Activated CD4-positive, alpha-beta memory T cell treated with anti-CD3 and anti-CD28 coated beads for 36 hours (primary cell): ENCODE measurements at regions not wholly inside any gene's neighbourhood (a gene's known extent, or its start where the extent isn't known, plus 50 kb on each side); places are given as distances from the start of the nearest gene placed in this dataset.

Experiments
- CTCF ChIA-PET: fragments of 350-600 bp; sonication (Branson Sonifier 250); formaldehyde crosslinking; loops from one replicate; lab custom pipeline; 2021; ENCODE audit warnings: antibody characterized with exemption, inconsistent platforms; lab: Charles Lee
- POLR2A ChIA-PET: fragments of 350-600 bp; sonication (Branson Sonifier 250); formaldehyde crosslinking; loops from one replicate; lab custom pipeline; 2021; ENCODE audit warnings: antibody characterized with exemption; lab: Charles Lee
- DNase-seq: peaks from one replicate; pipeline ENCODE4 v3.0.0-alpha.2; 2020
- H3K27ac Mint-ChIP-seq: one replicate; pipeline ENCODE4 v1.8.0; 2021; ENCODE audit warnings: mixed read lengths
- H3K27me3 Mint-ChIP-seq: one replicate; pipeline ENCODE4 v1.8.0; 2021; ENCODE audit warnings: mixed read lengths
- H3K36me3 Mint-ChIP-seq: one replicate; pipeline ENCODE4 v1.8.0; 2021; ENCODE audit warnings: mixed read lengths
- H3K4me1 Mint-ChIP-seq: one replicate; pipeline ENCODE4 v1.8.0; 2021; ENCODE audit warnings: low read depth, mixed read lengths
- H3K4me3 Mint-ChIP-seq: one replicate; pipeline ENCODE4 v1.8.0; 2021; ENCODE audit warnings: mild to moderate bottlenecking, mixed read lengths
- H3K9me3 Mint-ChIP-seq: one replicate; pipeline ENCODE4 v1.8.0; 2021; ENCODE audit warnings: mixed read lengths
- intact Hi-C: fragments of 100-400 bp; cut with micrococcal nuclease; formaldehyde crosslinking; loops from one replicate; pipeline ENCODE4 v1.15.1; 2023

- POLR2A ChIA-PET: no interaction called here
- CTCF ChIA-PET: no interaction called here
- no peaks in the 10 kb centered on the region for H3K36me3 Mint-ChIP-seq
- H3K27ac Mint-ChIP-seq: no peak overlapping the region
- DNase-seq: no peak
- no peaks in the 10 kb centered on the region for H3K27me3 Mint-ChIP-seq
- no peaks in the 10 kb centered on the region for H3K9me3 Mint-ChIP-seq
- H3K4me1 Mint-ChIP-seq: no peaks in the 10 kb centered on the region
- H3K4me3 Mint-ChIP-seq: no peak overlapping the region
- intact Hi-C loops: no loop called here
Measured at GRCh38 chr3:73683706-73684105, 59.0 kb upstream of the PDZRN3 start.

DNA sequence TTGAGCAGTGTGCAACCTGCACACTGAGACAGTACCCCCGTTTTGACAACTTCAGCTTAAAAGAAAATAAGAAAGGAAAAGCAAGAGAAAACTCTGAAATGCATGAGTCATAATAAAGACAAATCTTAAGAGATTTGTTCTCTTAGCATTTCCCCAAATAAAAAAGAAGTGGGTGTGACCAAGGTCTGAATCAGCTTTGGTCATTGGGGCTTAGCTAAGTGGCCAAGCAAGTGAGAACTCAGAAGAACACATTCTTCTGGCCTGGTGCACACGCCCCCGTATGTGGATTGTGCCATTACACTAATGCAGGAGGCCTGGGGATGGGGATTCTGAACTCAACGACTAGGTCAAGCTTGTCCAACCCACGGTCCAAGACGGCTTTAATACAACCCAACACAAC lies 56.9 kb upstream of the PDZRN3 start:
- Mint-ChIP-seq H3K27me3 (no peaks in the 10 kb centered on the region), H3K9me3 (no peaks in the 10 kb centered on the region), H3K27ac (no peak overlapping the region), H3K4me1 (no peaks in the 10 kb centered on the region), H3K36me3 (no peaks in the 10 kb centered on the region), H3K4me3 (no peak overlapping the region)
- intact Hi-C loops: no loop called here
- ChIA-PET CTCF (no interaction called here), POLR2A (no interaction called here)
- no peak for DNase-seq

DNA sequence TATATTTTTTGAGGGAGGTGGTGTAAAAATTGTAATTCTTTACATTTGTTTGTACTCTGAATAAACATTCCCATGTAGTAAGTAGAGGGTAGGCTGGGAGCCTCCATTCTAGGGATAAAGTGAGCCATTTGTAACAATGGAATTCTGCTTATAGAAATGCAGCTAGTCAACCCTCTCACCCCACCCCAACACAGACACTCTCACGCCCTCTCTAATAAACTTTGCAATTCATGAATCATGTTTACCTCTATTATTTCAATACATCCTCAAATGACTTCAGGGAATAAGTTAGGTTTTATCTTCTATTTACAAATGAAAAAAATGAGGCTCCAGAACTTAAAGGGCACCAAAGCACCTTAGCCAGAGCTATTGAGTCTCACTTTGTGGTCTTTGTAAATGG lies 56.5 kb upstream of the PDZRN3 start:
- Mint-ChIP-seq H3K27ac (no peak overlapping the region), H3K27me3 (no peaks in the 10 kb centered on the region), H3K9me3 (no peaks in the 10 kb centered on the region), H3K4me3 (no peak overlapping the region), H3K4me1 (no peaks in the 10 kb centered on the region), H3K36me3 (no peaks in the 10 kb centered on the region)
- DNase-seq: no peak
- ChIA-PET POLR2A (no interaction called here), CTCF (no interaction called here)
- intact Hi-C loops: no loop called here

DNA sequence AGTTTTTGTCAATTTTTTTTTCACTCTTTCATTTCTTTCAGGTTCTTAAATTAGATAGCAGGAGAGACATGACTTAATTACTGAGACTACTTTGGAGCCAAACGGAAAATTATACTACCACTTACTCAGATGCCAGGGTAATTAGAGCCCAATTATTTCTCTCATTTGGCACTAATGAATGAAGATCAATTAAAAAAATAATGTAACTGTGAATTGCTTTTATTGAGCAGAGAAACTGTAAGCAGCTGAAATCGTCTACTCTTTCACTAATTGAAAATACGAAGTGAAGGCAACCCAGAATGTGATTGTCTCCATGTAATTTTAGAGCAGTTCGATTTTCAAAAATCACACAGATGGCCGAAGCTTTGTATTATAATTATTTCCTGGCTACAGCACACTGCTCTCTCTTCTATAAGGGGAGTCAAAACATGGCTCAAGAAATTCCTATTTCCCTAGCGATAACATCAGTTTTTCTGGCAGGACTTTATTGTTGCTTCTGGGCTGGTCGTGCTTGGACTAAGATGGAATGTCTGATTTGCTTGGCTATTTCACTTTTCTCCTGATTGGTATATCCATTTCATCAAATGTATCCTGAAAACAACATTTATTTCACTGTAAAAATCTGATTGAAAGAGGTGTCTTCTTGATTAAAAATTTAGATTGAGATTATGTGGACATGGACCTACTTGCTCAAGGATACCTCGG lies 55.8 kb upstream of the PDZRN3 start:
- ChIA-PET CTCF (no interaction called here), POLR2A (no interaction called here)
- Mint-ChIP-seq H3K36me3 (no peaks in the 10 kb centered on the region), H3K27me3 (no peaks in the 10 kb centered on the region), H3K4me3 (no peak overlapping the region), H3K9me3 (no peaks in the 10 kb centered on the region), H3K4me1 (no peaks in the 10 kb centered on the region), H3K27ac (no peak overlapping the region)
- DNase-seq: no peak
- intact Hi-C loops: no loop called here

GRCh38 chr3:73677336-73678024 lies 52.7 kb upstream of the PDZRN3 start:
- H3K27me3 Mint-ChIP-seq: no peaks in the 10 kb centered on the region
- CTCF ChIA-PET: no interaction called here
- POLR2A ChIA-PET: no interaction called here

More at GRCh38 chr3:73677336-73678024, 52.7 kb upstream of the PDZRN3 start:
- no peak overlapping the region for H3K27ac Mint-ChIP-seq
- H3K9me3 Mint-ChIP-seq: no peaks in the 10 kb centered on the region
- no peak for DNase-seq
- intact Hi-C loops: no loop called here
- no peaks in the 10 kb centered on the region for H3K4me1 Mint-ChIP-seq
- no peak overlapping the region for H3K4me3 Mint-ChIP-seq
- H3K36me3 Mint-ChIP-seq: no peaks in the 10 kb centered on the region
